Suprapubic skin (tissue), 4 donors: ENCODE measurements at regions not wholly inside any gene's neighbourhood (a gene's known extent, or its start where the extent isn't known, plus 50 kb on each side); places are given as distances from the start of the nearest gene placed in this dataset.
A peak's percentile ranks its signal among the peaks of the same experiment; 100 is the strongest.

Experiments
- DNase-seq, 2 donors: peaks; one replicate each; pipeline ENCODE4 v3.0.0-alpha.2; 2019; ENCODE audit warnings: low spot score in 2 of 2
- H3K27ac ChIP-seq: fragments of 200-600 bp; sonication (generic); one replicate; pipeline ENCODE4 v1.5.1; 2019
- H3K27me3 ChIP-seq: fragments of 200-600 bp; sonication (generic); one replicate; pipeline ENCODE4 v1.5.1; 2019
- H3K36me3 ChIP-seq: fragments of 200-600 bp; sonication (generic); one replicate; pipeline ENCODE4 v1.5.1; 2019
- H3K4me1 ChIP-seq: fragments of 200-600 bp; sonication (generic); one replicate; pipeline ENCODE4 v1.5.1; 2019
- H3K4me3 ChIP-seq: fragments of 200-600 bp; sonication (generic); one replicate; pipeline ENCODE4 v1.5.1; 2019; ENCODE audit warnings: mild to moderate bottlenecking
- H3K9me3 ChIP-seq: fragments of 200-600 bp; sonication (generic); one replicate; pipeline ENCODE4 v1.5.1; 2019
- EP300 ChIP-seq: sonication (generic); formaldehyde crosslinking; IDR thresholded peaks from one replicate; pipeline ENCODE4 v1.6.1; 2017; ENCODE audit warnings: antibody characterized with exemption
- POLR2A ChIP-seq, 2 donors: fragments of 450-650 bp; IDR thresholded peaks; one replicate each; pipeline ENCODE4 v1.6.1; 2017; ENCODE audit warnings: antibody characterized with exemption in 2 of 2, mild to moderate bottlenecking in 2 of 2, moderate library complexity in 2 of 2
- POLR2AphosphoS5 ChIP-seq, 3 donors: sonication (generic); formaldehyde crosslinking; IDR thresholded peaks; one replicate each; pipeline ENCODE4 v1.6.1; 2017; ENCODE audit warnings: antibody characterized with exemption in 3 of 3
- WGBS: methylation state at CpG from one replicate; pipeline ENCODE4 v1.1.5; 2018; 5-methylcytosine and 5-hydroxymethylcytosine counted together
- TF ChIP-seq, protein P1 (sequence below), 2 donors: fragments of 200-600 bp in 1 of 2; fragments of 450-650 bp in 1 of 2; sonication (generic) in 1 of 2; IDR thresholded peaks; one replicate each; pipeline ENCODE4 v1.5.1; 2016 to 2019; ENCODE audit warnings: antibody characterized with exemption in 2 of 2, mild to moderate bottlenecking in 1 of 2, moderate library complexity in 1 of 2

DNA sequence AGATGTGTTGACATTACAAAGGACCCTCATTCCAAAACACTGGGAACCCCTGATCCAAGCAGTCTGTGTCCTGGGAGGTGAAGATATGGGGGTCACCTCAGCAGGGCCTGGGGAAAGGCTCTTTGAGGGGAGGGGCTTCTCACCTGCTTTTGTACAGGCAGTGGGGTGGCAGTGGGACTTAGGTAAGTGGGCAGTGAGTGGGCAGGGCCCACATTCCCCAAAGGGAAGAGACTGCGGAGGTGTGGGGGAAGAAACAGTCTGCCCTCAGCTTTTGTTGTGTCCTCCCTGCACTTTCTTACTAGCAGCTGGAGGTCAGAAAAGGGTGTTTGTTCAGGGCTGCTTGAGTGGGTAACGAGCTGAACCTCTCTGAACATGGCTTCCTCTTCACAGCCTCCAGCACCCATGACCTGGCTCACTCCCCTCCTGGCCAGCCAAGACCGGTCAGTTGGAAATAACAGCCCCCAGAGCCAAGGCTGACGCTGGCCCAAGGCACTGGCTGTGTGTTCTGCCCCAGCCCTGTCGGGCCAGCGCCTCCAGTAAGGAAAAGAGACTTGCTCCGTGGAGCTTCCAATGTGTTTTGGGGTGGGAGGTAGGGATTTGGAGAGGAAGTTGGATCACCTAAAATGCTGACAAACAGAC, 173.5 kb downstream of the PSMG1 start:
- Histone ChIP-seq H3K4me3 (no peak overlapping the region), H3K27ac (no peak overlapping the region), H3K36me3 (no peaks in the 10 kb centered on the region), H3K4me1 (peaks cover 35% of the 10 kb centered on the region), H3K27me3 (no peaks in the 10 kb centered on the region), H3K9me3 (no peaks in the 10 kb centered on the region)
- 75% methylated on average over 6 of the region's 7 CpGs for WGBS
- TF ChIP-seq POLR2A (IDR thresholded peaks at IDR 0.05) (no peak), POLR2AphosphoS5 (IDR thresholded peaks at IDR 0.05) (no peak), EP300 (no peak)
- TF ChIP-seq, protein P1, sequence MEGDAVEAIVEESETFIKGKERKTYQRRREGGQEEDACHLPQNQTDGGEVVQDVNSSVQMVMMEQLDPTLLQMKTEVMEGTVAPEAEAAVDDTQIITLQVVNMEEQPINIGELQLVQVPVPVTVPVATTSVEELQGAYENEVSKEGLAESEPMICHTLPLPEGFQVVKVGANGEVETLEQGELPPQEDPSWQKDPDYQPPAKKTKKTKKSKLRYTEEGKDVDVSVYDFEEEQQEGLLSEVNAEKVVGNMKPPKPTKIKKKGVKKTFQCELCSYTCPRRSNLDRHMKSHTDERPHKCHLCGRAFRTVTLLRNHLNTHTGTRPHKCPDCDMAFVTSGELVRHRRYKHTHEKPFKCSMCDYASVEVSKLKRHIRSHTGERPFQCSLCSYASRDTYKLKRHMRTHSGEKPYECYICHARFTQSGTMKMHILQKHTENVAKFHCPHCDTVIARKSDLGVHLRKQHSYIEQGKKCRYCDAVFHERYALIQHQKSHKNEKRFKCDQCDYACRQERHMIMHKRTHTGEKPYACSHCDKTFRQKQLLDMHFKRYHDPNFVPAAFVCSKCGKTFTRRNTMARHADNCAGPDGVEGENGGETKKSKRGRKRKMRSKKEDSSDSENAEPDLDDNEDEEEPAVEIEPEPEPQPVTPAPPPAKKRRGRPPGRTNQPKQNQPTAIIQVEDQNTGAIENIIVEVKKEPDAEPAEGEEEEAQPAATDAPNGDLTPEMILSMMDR (IDR thresholded peaks at IDR 0.05): no peak
- no peak for DNase-seq

DNA sequence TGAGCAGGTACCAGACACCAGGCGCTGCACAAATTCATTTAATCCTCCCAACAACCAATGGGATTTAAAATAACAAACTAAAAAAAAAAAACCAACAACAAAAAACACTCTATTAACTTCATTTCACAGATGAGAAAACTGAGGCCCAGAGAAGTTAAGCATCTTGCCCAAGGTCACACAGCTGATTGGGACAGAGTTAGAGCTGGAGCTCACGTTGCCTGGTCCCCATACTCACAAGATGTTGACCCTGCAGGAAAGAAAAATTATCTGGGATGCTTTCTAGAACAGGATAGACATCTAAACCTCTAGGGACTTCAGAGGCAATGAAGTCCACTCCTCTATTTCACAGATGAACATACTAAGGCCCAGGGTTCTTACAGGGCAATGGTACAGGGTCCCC, 175.3 kb downstream of the PSMG1 start:
- WGBS: 85% methylated on average over 2 of the region's 2 CpGs
- Histone ChIP-seq H3K27ac (peak overlapping the region; percentile 78), H3K4me3 (no peak overlapping the region), H3K27me3 (no peaks in the 10 kb centered on the region), H3K9me3 (no peaks in the 10 kb centered on the region), H3K36me3 (no peaks in the 10 kb centered on the region), H3K4me1 (peaks cover 50% of the 10 kb centered on the region)
- no peak for DNase-seq
- no peak for TF ChIP-seq POLR2AphosphoS5 (IDR thresholded peaks at IDR 0.05)
- TF ChIP-seq POLR2A (IDR thresholded peaks at IDR 0.05): no peak
- TF ChIP-seq, protein P1 (IDR thresholded peaks at IDR 0.05): no peak
- TF ChIP-seq EP300: no peak

GRCh38 chr21:39007532-39007931, 175.7 kb downstream of the PSMG1 start:
- Histone ChIP-seq H3K27ac (peak overlapping the region; percentile 78), H3K4me1 (peaks cover 50% of the 10 kb centered on the region), H3K9me3 (no peaks in the 10 kb centered on the region), H3K36me3 (no peaks in the 10 kb centered on the region), H3K27me3 (no peaks in the 10 kb centered on the region), H3K4me3 (no peak overlapping the region)
- DNase-seq: no peak
- WGBS: 51% methylated on average over 8 of the region's 8 CpGs
- no peak for TF ChIP-seq EP300
- TF ChIP-seq POLR2A (IDR thresholded peaks at IDR 0.05): no peak

GRCh38 chr21:39006571-39007311, 176.5 kb downstream of the PSMG1 start:
- Histone ChIP-seq H3K27me3 (no peaks in the 10 kb centered on the region), H3K4me1 (peaks cover 50% of the 10 kb centered on the region), H3K9me3 (no peaks in the 10 kb centered on the region), H3K27ac (peak overlapping the region; percentile 78), H3K36me3 (no peaks in the 10 kb centered on the region), H3K4me3 (no peak overlapping the region)
- WGBS: 30% methylated on average over 7 of the region's 7 CpGs
- peak in 1 of 2 donors; percentile 85 for DNase-seq
- TF ChIP-seq EP300 (no peak), POLR2AphosphoS5 (IDR thresholded peaks at IDR 0.05) (peak in 1 of 3 donors; percentile 3), POLR2A (IDR thresholded peaks at IDR 0.05) (peak in 1 of 2 donors; percentile 8)
- TF ChIP-seq, protein P1 (IDR thresholded peaks at IDR 0.05): no peak

- no peak for DNase-seq
- Histone ChIP-seq H3K9me3 (no peaks in the 10 kb centered on the region), H3K36me3 (no peaks in the 10 kb centered on the region), H3K27ac (peak overlapping the region; percentile 78), H3K4me3 (no peak overlapping the region), H3K4me1 (peaks cover 46% of the 10 kb centered on the region), H3K27me3 (no peaks in the 10 kb centered on the region)
- 53% methylated on average over 3 of the region's 3 CpGs for WGBS
- no peak for TF ChIP-seq POLR2A (IDR thresholded peaks at IDR 0.05)
- no peak for TF ChIP-seq POLR2AphosphoS5 (IDR thresholded peaks at IDR 0.05)
- TF ChIP-seq, protein P1 (IDR thresholded peaks at IDR 0.05): no peak
- no peak for TF ChIP-seq EP300
Observed at GRCh38 chr21:39005502-39005787, 177.8 kb downstream of the PSMG1 start.
